ENCODE measurements at regions not wholly inside any gene's neighbourhood (a gene's known extent, or its start where the extent isn't known, plus 50 kb on each side); places are given as distances from the start of the nearest gene placed in this dataset.

DNA sequence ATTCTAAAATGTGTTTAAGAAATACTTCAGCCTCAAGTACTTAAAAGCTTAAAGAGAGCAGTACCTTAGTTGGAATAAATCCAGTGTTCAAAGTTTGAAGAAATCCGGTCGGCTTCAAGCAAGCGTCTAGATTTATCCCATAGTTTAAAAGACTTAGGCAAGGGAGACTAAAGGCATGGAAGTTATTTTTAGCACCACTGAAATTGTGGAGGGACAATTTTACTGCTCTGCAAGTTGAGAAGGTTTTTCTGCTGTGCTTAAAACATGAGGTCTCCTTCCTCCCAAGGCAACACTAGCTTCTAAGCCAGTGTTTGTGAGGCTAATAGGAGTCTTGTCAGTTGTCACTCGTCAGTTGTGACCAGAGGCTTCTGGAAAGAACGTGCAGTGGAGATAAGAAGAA, 183.5 kb downstream of the MSL3 start:
- TF ChIP-seq, protein P1, sequence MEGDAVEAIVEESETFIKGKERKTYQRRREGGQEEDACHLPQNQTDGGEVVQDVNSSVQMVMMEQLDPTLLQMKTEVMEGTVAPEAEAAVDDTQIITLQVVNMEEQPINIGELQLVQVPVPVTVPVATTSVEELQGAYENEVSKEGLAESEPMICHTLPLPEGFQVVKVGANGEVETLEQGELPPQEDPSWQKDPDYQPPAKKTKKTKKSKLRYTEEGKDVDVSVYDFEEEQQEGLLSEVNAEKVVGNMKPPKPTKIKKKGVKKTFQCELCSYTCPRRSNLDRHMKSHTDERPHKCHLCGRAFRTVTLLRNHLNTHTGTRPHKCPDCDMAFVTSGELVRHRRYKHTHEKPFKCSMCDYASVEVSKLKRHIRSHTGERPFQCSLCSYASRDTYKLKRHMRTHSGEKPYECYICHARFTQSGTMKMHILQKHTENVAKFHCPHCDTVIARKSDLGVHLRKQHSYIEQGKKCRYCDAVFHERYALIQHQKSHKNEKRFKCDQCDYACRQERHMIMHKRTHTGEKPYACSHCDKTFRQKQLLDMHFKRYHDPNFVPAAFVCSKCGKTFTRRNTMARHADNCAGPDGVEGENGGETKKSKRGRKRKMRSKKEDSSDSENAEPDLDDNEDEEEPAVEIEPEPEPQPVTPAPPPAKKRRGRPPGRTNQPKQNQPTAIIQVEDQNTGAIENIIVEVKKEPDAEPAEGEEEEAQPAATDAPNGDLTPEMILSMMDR (IDR thresholded peaks at IDR 0.05; ENCODE audit: poor library complexity, severe bottlenecking), result no peak
- TF ChIP-seq EZH2 (IDR thresholded peaks at IDR 0.05; ENCODE audit: borderline replicate concordance, insufficient read depth, low read length, poor library complexity, severe bottlenecking) (no peak), POLR2AphosphoS5 (IDR thresholded peaks at IDR 0.05) (no peak), RAD21 (conservative IDR thresholded peaks at IDR 0.05) (no peak), TAF1 (IDR thresholded peaks at IDR 0.05; ENCODE audit: low read depth) (no peak), REST (IDR thresholded peaks at IDR 0.05; ENCODE audit: borderline replicate concordance) (no peak), EP300 (conservative IDR thresholded peaks at IDR 0.05; ENCODE audit: poor library complexity, severe bottlenecking) (no peak), SMC3 (conservative IDR thresholded peaks at IDR 0.05; ENCODE audit: poor library complexity) (no peak)

Measured in neural cell (in vitro differentiated cells).